Left ventricle myocardium inferior (tissue), 1 donor: ENCODE measurements at regions not wholly inside any gene's neighbourhood (a gene's known extent, or its start where the extent isn't known, plus 50 kb on each side); places are given as distances from the start of the nearest gene placed in this dataset.

Source experiments
- DNase-seq: peaks from one replicate; pipeline ENCODE4 v3.0.0-alpha.2; 2020
- H3K27ac ChIP-seq: fragments of 200-600 bp; replicated peaks from 2 replicates; pipeline ENCODE4 v1.8.0; 2021
- H3K27me3 ChIP-seq: fragments of 200-600 bp; 2 replicates; pipeline ENCODE4 v1.8.0; 2021; ENCODE audit warnings: low read depth
- H3K36me3 ChIP-seq: fragments of 200-600 bp; 2 replicates; pipeline ENCODE4 v1.8.0; 2021
- H3K4me1 ChIP-seq: fragments of 200-600 bp; 2 replicates; pipeline ENCODE4 v1.8.0; 2021
- H3K4me3 ChIP-seq: fragments of 200-600 bp; 2 replicates; pipeline ENCODE4 v1.8.0; 2021; ENCODE audit warnings: mild to moderate bottlenecking, moderate library complexity
- H3K9me3 ChIP-seq: fragments of 200-600 bp; replicated peaks from 2 replicates; pipeline ENCODE4 v1.8.0; 2021
- intact Hi-C: fragments of 100-400 bp; cut with micrococcal nuclease; formaldehyde crosslinking; loops from one replicate; pipeline ENCODE4 v1.11.0; 2022
- TF ChIP-seq, protein P1 (sequence below): fragments of 200-600 bp; IDR thresholded peaks from 2 replicates; pipeline ENCODE4 v1.8.0; 2021; ENCODE audit warnings: antibody characterized with exemption, mild to moderate bottlenecking, borderline replicate concordance
- donor health status: DM: no; HTN: yes; CAD: no; lungs with severe emphysema.

DNA sequence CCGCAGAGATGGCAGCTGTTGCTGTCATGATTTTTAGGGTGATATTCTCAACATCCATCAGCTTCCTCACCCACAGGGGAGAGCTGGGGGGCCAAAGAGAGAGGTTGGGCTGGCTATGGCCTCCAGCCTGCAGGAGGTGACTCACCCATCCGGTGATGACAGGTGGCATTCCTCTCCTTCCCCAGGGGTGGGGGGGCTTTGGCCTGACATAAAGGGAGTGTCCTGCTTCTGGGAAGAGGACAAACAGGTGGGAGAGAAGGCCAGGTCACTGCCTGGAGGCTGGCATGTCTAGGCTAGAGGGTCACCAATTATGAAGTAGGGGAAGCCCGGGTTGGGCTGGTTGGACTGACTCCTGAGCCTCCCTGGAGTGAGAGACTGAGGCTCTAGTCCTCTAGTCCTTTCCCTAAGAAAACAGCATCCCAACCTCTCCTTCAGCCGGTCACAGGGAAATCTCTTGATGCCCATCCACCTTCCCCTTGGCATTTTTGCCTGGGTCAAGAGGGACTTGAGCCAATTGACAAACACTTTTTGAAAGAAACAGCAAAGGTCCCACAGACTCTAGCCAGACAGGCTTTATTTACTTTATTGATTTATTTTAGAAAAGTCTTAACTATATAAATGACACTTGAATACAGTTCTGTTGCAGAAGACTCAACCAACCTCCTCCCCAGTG, 79.8 kb upstream of the ZNF716 start:
- Histone ChIP-seq H3K4me1 (no peaks in the 10 kb centered on the region), H3K4me3 (no peak overlapping the region), H3K36me3 (no peaks in the 10 kb centered on the region), H3K9me3 (no peaks in the 10 kb centered on the region), H3K27ac (no peak overlapping the region), H3K27me3 (no peaks in the 10 kb centered on the region)
- DNase-seq: no peak
- TF ChIP-seq, protein P1, sequence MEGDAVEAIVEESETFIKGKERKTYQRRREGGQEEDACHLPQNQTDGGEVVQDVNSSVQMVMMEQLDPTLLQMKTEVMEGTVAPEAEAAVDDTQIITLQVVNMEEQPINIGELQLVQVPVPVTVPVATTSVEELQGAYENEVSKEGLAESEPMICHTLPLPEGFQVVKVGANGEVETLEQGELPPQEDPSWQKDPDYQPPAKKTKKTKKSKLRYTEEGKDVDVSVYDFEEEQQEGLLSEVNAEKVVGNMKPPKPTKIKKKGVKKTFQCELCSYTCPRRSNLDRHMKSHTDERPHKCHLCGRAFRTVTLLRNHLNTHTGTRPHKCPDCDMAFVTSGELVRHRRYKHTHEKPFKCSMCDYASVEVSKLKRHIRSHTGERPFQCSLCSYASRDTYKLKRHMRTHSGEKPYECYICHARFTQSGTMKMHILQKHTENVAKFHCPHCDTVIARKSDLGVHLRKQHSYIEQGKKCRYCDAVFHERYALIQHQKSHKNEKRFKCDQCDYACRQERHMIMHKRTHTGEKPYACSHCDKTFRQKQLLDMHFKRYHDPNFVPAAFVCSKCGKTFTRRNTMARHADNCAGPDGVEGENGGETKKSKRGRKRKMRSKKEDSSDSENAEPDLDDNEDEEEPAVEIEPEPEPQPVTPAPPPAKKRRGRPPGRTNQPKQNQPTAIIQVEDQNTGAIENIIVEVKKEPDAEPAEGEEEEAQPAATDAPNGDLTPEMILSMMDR: no peak
- intact Hi-C loops: no loop called here

DNA sequence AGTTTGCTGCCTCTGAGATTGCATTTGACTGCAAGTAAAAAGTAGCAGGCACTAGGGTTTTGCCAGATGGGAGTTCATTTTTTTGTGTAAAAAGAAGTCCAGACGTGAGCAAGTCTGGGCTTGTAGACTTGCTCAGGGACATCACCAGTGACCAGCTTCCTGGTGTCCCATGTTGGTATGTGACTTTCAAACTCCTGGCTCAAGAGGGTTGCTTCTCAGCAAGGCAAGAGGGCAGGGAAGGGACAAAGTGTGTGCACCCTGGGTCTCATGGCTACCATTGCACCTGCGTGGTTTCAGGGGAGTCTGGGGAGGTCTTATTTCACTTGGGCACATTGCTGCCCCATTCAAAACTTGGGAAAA, 79.3 kb upstream of the ZNF716 start:
- no peak overlapping the region for H3K27ac ChIP-seq
- no peak overlapping the region for H3K4me3 ChIP-seq
- TF ChIP-seq, protein P1: no peak
- H3K27me3 ChIP-seq: no peaks in the 10 kb centered on the region
- H3K9me3 ChIP-seq: no peaks in the 10 kb centered on the region
- no peaks in the 10 kb centered on the region for H3K4me1 ChIP-seq
- no peak for DNase-seq
- H3K36me3 ChIP-seq: no peaks in the 10 kb centered on the region
- intact Hi-C loops: no loop called here

DNA sequence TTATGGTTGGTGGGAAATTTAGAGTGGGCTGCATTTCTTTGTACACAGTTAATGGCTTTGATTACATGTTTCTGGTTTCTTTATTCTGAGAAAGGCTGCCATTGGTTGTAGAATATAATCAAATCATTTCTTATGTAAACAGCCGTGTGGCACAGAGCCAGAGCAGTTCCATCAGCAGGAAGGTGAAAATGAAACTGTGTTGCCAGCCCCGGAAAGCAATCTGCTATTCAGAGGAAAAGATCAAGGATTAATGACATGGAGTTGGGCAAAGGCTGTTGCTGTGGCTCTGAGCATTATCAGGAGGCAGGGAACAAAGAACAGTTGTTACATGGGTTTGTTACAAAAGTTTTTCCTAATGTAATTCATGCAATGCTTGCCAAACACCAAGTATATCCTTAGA, 74.2 kb upstream of the ZNF716 start:
- intact Hi-C loops: no loop called here
- no peaks in the 10 kb centered on the region for H3K36me3 ChIP-seq
- H3K27ac ChIP-seq: no peak overlapping the region
- no peaks in the 10 kb centered on the region for H3K4me1 ChIP-seq
- no peaks in the 10 kb centered on the region for H3K9me3 ChIP-seq
- no peak overlapping the region for H3K4me3 ChIP-seq
- TF ChIP-seq, protein P1: no peak
- no peaks in the 10 kb centered on the region for H3K27me3 ChIP-seq
- no peak for DNase-seq

DNA sequence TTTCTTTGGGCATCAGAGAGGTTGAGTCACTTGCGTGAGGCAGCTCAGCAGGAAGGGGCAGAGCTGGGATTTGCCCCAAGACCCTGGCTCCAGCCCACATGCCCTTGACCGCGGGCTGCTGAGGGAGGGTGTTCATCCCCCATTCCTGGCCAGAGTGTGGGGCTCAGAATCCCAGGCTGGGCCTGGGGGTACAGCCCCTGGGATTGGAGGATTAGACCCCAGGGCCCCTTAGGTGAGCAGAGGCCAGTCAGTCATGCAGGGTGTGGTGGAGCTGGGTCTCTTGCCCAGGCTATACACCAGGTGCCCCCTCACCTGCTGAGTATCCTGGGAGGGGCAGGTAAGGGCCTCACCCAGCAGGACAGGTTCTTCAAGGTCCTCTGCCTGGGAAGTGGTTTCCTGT, 68.4 kb upstream of the ZNF716 start:
- H3K9me3 ChIP-seq: no peaks in the 10 kb centered on the region
- intact Hi-C loops: no loop called here

DNA sequence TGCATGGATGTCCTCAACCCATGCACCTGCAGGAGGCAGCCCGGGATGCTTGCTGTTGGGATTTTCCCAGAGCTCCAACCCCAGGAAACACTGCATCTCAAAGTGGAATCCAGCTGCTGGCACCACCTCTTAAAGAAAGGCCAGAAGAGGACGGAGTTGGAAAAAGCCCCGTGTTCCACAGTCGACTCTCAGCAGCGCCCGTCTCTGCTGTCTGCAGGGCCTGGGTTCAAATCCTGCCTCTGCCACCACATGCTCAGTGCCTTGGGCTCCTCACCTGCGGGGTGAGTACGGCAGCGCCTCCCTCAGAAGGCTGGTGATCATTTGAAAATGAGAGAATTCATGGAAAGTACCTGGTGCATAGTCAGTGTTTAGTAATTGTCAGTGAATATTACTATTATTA, 65.6 kb upstream of the ZNF716 start:
- intact Hi-C loops: no loop called here
- Histone ChIP-seq H3K27ac (no peak overlapping the region), H3K9me3 (no peaks in the 10 kb centered on the region), H3K27me3 (peaks cover 17% of the 10 kb centered on the region), H3K4me1 (no peaks in the 10 kb centered on the region), H3K36me3 (no peaks in the 10 kb centered on the region), H3K4me3 (no peak overlapping the region)
- no peak for DNase-seq
- TF ChIP-seq, protein P1: no peak

More for the DNA sequence above, 68.4 kb upstream of the ZNF716 start:
- Histone ChIP-seq H3K27me3 (peaks cover 17% of the 10 kb centered on the region), H3K4me1 (no peaks in the 10 kb centered on the region), H3K4me3 (no peak overlapping the region), H3K27ac (no peak overlapping the region), H3K36me3 (no peaks in the 10 kb centered on the region)
- TF ChIP-seq, protein P1: no peak
- no peak for DNase-seq
